GM19463 (cell line): ENCODE measurements at regions not wholly inside any gene's neighbourhood (a gene's known extent, or its start where the extent isn't known, plus 50 kb on each side); places are given as distances from the start of the nearest gene placed in this dataset.
A peak's percentile ranks its signal among the peaks of the same experiment; 100 is the strongest.

Experiments
- ATAC-seq: cut with Tn5 transposase; IDR thresholded peaks from one replicate; pipeline ENCODE4 v1.9.1; 2021; ENCODE audit warnings: mild to moderate bottlenecking, moderate library complexity; ENCODE audit not compliant: unreplicated experiment

DNA sequence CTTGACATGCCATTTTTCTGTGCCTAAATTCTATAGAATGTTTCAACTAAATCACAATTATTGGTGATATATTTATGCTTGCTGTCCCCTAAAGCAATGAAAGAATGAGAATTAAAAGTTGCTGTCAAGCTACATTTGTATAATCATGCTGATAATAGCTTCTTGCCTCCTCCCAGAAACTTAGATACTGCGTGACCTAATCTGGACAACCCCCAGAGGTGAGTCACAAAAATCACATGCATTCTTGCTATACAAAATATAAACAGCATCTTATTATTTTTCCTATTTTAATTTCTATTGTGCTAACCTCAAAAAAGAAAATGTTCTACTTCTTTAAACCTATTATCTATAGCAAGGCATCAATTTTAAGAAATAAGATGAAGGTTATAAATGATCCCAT is 995.8 kb upstream of the ACO1 start:
- ATAC-seq: no peak

DNA sequence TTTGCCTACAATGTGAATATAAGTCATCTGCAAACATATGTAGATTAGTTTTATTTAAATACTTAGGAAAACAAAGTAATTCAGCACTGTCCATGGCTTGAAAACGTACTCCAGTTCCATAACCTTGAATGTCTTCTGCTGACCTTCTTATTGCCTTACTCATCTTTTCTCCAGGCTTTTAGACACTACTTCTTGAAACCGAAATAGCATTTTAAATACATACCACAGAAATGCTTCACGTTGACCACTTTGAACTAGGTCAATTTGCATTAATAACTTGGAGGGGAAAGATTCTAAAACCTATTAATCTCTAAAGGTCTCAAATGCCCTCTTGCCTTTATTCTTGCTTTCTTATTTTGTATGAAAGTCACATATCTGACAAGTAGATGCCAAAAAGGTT is 995.4 kb upstream of the ACO1 start:
- ATAC-seq: peak; percentile 30

DNA sequence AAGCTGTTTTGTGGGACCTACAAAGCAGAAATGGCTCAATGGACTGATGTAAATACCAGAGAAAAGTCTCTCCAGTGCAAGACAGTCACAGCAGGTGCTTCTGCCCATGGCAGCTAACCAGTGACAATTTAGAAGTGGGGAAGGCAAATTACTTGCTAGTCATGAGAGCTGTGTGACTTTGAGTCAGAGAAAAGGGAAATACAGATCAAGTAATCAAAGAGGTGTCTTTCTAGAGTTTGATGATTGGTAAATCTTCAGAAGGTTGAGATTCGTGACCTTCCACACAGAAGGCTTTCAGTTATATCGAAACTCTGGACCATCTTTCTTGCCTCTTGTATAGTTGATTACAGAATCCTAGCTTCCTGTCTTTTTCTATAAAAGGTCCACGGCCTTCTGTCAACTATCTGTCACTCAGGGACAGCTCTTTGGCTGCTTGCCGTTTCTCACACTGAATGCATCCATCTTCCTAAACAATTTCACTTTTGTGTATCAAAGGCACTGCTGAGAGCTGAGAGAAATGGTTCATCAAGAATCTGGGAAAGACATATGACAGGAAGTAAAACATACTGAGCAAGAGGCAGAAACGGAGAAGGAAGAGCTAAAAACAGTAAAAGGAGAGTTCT is 993.9 kb upstream of the ACO1 start:
- peak; percentile 46 for ATAC-seq

DNA sequence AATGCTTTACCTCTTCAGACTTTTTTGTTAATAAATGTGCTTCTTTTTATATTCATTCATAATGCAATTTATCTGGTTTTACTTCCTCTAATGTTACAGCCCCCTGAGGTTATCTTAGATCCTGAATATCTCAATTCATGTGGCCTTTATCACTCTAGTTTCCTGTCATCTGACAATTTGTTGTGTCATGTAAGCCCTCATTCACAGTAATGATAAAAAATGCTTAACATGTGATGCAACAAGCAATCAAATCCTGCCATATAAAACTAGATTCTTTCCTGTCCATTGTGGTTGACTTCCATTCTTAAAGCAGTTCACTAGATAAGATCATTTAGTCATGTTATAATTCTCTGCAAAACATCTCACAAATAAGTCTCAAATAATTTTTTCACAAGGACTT is 991.2 kb upstream of the ACO1 start:
- no peak for ATAC-seq

DNA sequence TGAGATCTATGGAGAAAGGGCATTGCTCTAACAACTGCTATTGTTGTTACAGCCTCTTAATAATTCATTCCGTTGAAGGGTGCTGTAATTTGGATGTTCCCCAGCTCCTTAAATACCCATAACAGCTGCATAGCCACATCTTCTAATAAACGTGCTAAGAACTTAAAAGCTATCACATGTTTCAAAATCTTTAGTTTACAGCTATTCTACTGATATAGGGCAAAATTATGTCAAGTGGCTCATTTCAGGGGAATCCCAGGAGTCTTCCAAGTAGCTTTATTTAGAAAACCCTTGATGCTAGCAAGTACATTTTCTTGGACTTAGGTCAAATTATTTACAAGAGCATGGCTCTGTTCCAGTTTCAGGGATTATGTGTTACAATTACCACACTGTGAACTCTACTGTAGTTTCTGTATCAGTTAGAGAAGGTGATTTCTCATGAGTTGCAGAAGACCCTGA is 990.4 kb upstream of the ACO1 start:
- peak; percentile 59 for ATAC-seq

DNA sequence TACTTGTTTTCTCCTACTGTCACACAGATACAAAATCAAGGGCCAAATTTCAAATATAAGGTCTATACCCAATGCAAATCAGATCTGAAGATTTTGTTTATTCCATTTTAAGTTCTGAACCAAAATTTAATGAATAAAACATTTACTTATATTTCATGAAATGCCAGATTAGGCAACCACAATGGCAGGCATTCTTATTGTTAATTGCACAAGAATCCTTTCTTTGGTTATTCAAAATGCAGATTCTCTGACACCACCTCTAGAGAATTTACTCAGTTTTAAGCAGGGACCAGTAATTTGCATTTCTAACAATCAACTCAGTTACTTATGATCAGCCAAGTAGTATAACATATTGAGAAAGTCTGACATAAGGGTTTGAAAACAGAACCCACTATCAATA is 972.4 kb upstream of the ACO1 start:
- no peak for ATAC-seq

DNA sequence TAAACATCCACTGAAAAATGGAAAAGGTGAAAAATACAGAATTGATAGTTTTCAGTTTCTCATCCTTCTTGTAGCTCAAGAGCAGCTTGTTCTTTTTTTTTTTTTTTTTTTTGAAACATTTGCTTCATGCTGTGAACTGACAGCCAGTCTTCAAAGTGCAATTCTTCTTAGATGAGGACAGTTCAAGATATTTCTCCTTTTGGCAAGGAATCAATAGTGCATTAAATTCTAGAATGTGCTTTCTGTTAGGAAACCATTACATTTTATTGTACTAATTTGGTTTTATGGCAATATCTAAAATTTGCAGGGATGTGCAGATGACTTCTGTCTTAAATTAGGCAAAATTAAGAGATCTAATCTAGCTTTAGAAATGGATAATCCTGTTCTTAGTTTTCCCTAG is 969.3 kb upstream of the ACO1 start:
- no peak for ATAC-seq

DNA sequence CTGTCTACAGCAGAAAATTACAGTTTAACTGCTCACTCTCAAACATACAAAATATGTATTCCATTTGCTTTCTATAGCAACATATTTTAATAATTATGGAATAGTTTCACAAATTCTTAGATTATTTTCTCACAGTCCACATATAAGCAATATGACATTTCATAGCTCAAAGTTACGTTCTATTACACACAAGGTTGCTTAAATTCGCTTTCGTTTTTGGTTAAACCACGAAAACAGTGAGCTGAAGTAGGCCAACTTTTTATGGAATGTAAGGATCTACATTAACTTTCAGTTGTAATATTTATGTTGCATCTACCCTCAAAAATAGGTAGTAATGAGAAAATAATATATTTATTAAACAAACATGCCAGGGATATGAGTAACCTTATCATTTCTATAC is 966.0 kb upstream of the ACO1 start:
- ATAC-seq: no peak

DNA sequence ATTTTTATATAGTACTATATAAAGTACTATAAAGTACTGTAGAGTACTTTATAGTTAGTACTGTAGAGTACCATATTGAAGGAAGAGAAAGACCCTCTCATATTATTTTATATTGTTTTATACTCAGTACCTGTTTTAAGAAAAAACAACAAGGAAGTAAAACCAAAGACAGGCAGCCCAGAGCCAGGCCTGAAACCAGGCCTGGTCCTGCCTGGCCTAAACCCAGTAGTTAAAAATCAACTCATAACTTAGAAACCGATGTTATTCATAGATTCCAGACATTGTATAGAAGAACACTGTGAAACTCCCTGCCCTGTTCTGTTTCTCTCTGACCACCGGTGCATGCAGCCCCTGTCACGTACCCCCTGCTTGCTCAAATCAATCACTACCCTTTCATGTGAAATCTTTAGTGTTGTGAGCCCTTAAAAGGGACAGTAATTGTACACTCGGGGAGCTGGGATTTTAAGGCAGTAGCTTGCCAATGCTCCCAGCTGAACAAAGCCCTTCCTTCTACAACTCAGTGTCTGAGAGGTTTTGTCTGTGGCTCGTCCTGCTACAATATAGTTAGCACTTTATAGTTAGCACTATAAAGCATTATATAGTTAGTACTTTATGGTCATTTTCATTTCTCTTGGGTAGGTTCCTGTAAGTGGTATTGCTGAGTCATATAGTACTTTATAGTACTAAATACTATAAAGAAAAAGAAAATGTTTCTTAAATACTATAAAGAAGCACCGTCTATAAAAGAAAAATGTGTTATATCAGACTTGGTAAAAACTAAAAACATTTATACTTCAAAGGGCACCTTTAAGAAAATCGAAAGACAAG is 940.6 kb upstream of the ACO1 start:
- ATAC-seq: peak; percentile 65

DNA sequence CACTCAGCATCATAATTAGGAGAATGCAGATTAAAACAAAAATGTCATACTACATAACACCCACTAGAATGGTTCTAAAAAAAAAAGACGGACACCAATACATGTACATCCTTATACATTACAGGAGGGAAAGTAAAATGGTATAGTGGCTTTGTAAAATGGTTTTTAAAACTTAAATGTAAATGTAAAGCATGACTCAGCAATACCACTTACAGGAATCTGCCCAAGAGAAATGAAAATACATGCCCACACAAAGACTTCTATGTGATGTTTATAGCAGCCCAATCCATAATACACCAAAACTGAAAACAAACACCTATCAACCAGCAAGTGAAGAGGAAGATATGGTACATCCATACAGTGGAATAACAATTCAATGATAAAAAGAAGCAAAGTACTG is 939.1 kb upstream of the ACO1 start:
- ATAC-seq: no peak

DNA sequence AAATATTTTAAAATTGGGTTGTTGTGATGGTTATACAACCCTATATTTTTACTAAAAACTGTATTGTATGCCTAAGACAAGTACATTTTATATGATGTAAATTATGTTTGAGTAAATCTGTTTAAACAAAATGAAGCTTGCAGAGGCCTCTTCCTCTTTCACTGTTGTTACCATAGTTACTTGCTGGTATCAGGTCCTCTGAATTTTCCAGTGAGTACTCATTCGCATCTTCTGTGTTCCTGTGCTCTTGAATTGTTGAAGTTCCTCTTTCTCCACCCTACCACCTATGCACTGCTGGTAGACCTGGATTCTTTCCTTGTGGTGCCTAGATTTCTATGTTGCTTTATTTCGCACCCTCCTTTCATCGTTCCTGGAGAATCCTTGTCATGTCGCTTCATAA is 938.5 kb upstream of the ACO1 start:
- ATAC-seq: peak; percentile 66

DNA sequence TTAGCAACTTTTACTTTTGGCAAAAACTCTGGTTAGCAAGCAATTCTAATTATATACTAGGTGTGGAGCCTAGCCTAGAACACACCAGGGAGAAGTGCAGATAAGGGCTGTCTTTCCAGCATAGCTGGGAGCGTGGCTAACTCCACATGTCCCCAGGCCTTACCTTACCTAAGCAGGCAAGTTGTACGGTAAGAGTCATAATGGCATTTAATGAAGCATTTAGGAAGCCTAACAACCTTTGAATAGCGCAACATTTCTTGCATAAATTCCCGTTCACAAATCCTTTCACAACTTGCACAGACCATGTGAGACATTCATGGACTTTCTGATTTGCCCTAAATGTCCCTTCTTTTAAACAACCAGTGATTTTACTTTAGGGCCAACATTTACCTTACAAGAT is 917.4 kb upstream of the ACO1 start:
- ATAC-seq: no peak

DNA sequence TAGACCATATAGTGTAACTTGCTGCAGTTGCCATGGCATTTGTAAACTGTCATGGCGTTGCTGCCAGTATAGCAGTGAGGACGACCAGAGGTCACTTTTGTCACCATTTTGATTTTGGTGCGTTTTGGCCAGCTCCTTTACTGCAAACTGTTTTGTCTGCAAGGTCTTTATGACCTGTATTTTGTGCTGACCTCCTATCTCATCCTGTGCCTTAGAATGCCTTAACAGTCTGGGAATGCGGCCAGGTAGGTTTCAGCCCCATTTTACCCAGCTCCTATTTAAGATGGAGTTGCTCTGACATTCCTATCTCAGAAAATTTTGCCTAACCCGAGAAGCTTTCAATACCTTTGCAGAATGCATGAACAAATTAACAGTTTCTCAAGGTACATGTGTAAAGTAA is 914.4 kb upstream of the ACO1 start:
- no peak for ATAC-seq

DNA sequence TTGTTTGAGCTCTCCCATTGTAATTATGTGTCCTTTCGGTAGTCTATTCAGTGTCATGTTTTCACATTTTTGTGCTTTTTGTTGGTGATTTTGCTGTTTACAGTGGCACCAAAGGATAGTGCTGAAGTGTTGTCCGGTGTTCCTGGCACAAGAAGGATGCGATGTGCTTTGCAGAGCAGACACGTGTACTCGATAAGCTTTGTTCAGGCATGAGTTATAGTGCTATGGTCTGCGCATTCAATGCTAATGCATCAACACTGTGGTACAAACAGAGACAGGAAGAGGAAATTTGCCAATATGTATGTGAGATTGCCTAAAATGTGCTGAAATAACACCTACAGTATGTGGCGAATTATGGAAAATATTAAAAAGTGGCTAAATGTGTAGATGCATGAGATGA is 913.4 kb upstream of the ACO1 start:
- no peak for ATAC-seq

DNA sequence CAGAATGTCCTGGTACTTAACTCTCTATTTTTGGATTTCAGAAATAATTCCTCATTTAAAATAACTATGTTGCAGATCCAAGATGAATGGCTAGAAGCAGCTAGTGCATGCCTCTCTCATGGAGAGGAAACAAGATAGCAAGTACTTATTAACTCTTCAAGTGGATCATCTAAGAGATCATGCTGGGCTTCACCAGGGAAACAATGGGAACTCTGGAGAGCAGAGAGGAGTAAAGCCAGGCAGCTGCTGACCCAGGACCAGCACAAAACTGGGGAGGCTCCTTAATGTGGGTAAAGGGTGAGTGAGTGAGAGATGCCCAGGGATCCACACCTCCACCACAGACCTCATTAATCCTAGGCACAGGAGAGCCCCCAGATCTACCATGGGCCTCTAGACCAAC is 897.8 kb upstream of the ACO1 start:
- no peak for ATAC-seq

DNA sequence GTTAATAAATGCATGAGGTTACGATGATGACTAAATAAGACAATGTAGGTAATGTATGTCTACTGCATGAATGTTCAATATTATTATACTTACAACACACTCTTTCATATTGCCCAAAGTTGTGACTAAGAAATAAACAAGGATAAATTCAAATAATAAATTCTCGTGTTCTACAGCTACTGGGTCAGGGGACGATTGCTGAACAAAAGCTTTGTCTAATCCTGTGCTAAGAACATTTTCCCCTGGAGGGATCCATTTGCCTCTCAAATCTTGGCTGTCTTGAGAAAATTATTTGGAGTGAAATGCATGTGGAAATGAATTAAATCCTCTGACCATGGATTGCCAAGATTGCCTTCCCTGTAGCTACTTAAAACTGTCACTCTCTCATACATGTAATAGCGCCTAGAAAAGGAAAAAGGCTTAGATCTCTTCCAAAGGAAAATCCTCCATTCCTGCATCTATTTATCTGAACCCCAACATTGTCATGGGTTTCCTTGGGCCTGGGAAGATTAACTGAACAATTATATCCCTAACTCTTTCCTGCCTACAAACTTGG is 893.8 kb upstream of the ACO1 start:
- no peak for ATAC-seq

DNA sequence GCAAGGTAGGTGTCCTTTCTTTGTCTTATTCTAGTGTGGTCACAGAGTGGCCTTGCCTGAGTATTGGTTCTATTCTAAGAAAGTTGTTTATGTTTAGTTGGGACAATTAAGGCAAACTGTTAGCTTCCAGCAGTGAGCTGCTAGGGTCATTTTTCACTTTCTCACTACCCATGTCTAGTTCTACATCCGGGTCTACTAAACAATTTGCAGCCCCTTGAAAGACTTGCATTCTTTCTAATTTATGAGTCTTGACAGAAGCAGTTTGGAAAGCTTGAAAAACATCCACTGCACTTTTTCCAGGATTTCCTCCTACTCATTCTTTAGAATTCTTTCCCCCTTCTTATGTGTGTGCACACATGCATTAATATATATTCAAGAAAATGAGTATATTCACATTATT is 892.2 kb upstream of the ACO1 start:
- no peak for ATAC-seq

DNA sequence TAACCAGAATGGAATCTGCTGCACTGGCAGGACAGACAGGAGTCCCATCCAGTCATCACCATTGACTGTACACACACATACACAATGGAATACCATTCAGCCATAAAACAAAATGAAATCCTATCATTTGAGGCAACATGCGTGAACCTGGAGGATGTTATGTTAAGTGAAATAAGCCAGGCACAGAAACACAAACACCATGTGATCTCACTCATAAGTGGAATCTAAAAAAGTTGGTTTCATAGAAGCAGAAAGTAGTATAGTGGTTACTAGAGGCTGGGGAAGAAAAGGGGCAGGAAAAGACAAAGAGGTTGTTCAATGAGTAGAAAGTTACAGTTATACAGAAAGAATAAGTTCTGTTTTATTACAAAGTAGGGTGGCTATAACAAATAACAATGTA is 884.0 kb upstream of the ACO1 start:
- no peak for ATAC-seq

DNA sequence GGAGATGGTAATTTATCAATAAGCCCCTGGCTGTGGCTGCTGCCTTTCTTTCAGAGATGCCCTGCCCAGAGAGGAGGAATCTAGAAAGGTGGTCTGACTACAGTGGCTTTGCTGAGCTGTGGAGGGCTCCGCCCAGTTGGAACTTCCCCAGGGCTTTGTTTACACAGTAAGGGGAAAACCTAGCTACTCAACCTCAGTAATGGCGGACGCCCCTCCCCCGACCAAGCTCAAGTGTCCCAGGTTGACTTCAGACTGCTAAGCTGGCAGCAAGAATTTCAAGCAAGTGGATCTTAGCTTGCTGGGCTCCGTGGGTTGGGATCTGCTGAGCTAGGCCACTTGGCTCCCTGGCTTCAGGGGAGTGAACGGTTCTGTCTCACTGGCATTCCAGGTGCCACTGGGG is 865.4 kb upstream of the ACO1 start:
- peak; percentile 82 for ATAC-seq

DNA sequence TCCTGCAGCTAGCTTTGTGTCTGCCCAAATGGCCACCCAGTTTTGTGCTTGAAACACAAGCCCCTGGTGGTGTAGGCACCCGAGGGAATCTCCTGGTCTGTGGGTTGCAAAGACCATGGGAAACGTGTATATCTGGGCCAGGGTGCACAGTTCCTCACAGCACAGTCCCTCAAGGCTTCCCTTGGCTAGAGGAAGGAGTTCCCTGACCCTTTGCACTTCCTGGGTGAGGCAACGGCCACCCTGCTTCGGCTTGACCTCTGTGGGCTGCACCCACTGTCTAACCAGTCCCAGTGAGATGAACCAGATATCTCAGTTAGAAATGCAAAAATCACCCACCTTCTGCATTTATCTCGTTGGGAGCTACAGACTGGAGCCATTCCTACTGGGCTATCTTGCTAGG is 865.0 kb upstream of the ACO1 start:
- no peak for ATAC-seq

DNA sequence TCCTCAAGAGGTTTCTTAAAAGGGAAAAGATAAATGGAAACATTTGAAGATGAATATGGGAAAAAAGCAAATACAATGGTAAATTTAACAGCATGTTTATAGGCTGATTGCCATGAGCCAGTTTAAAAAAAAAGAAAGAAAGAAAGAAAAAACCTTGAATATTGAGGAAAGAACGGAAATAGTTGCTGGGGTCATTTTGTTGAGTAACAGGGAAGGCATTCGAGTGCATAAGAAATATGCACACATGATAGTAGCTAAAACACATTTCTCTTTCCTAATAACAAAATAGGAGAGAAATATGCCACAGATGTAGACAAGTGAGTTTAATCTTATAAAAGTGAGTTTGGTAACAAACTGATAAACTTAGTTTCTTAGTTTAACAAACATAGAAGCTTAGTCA is 864.6 kb upstream of the ACO1 start:
- no peak for ATAC-seq

DNA sequence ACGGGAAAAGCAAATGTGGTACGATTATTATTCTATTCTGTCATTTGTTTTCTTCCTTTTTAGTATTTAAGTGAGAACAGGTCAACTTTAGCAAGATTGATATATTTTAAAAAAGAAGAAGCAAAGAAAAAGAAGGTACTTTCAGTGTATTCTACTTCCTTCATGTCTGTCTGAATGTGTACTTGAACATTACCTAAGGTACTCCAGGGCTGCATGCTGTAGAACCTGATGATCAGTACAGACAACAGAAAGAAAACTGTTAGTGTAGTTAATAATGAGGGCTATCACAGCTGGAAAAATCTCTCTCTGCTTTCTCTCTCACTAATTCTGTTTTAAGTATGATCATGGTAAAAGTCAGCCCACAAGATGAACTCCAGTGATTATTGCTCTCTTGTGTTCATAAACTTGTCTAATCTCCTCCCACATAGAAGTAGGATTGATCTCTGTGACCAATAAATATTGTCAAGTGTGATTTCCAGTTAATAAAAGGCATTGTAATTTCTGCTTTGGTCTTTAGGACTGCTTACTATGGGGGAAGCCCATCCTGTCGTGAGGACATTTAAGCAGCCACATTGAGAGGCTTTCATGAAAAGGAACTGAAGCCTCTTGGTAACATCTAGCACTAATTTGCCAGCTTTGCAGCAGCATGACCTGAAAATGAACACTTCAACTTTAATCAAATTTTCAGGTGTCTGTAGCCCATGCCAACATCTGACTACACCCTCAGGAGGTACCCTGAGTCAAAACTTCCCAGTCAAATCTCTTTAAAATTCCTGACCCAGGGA is 864.0 kb upstream of the ACO1 start:
- peak; percentile 71 for ATAC-seq
